PC-9 (cell line): ENCODE measurements at regions not wholly inside any gene's neighbourhood (a gene's known extent, or its start where the extent isn't known, plus 50 kb on each side); places are given as distances from the start of the nearest gene placed in this dataset.

Source experiments
- CTCF ChIP-seq: fragments of 200-600 bp; sonication (generic); conservative IDR thresholded peaks from 2 replicates; pipeline ENCODE4 v1.6.1; 2017; ENCODE audit warnings: mixed run types, antibody characterized with exemption, mild to moderate bottlenecking, moderate library complexity
- EZH2 ChIP-seq: fragments of 200-600 bp; sonication (generic); IDR thresholded peaks from 2 replicates; pipeline ENCODE4 v1.8.0; 2017; ENCODE audit warnings: antibody characterized with exemption, low read depth

- TF ChIP-seq CTCF (no peak), EZH2 (no peak)
These were observed 328.4 kb upstream of the SMIM30 start for GRCh38 chr7:113446791-113447190.
